ENCODE measurements at regions not wholly inside any gene's neighbourhood (a gene's known extent, or its start where the extent isn't known, plus 50 kb on each side); places are given as distances from the start of the nearest gene placed in this dataset.
"Not testable (repeated sequence)": the region's sequence is repeated elsewhere in the genome, so short reads cannot be mapped to it uniquely, and the experiment has no call there.

DNA sequence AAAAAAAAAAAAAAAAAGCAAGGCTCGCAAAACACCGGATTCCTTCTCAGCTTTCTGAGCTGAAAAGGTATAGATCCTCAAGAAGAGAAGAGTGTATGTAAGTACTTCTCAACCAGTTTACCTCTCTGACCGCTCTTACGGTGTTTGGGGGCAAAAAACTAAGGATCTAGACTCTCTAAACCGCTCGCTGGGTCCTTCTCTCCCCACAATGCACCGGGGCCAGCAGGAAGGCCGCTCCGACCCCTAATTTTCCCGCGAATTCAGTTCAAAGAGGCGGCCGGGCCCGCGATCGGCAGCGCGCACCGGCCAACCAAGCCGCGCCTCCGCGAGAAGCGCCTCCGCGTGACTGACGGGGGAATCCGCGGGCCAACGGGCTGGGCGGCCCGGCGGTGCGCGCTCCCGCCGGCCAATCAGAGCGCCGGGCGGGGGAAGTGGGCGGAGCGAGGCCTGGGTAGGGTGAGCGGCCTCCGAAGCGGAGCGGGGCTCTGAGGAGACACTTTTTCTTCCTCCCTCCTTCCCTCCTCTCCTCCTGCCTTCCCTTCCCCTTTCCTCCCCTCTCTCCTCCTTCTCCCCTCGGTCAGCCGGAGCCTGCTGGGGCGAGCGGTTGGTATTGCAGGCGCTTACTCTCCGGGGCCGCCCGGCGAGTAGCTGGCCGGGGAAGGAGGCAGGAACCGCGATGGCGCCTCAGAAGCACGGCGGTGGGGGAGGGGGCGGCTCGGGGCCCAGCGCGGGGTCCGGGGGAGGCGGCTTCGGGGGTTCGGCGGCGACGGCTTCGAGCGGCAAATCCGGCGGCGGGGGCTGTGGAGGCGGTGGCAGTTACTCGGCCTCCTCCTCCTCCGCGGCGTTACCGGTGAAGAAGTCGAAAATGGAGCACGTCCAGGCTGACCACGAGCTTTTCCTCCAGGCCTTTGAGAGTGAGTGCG lies 93.0 kb downstream of the CRLF3 start:
- peak; percentile 48 for DNase-seq

GRCh38 chr17:30730837-30731209 lies 93.7 kb downstream of the CRLF3 start:
- DNase-seq: not testable (repeated sequence)

- not testable (repeated sequence) for DNase-seq
These were observed 94.2 kb downstream of the CRLF3 start for GRCh38 chr17:30730171-30730836.

GRCh38 chr17:30729471-30730170 lies 94.9 kb downstream of the CRLF3 start:
- DNase-seq: not testable (repeated sequence)

- not testable (repeated sequence) for DNase-seq
These were observed 97.0 kb downstream of the CRLF3 start for GRCh38 chr17:30727517-30727916.

DNA sequence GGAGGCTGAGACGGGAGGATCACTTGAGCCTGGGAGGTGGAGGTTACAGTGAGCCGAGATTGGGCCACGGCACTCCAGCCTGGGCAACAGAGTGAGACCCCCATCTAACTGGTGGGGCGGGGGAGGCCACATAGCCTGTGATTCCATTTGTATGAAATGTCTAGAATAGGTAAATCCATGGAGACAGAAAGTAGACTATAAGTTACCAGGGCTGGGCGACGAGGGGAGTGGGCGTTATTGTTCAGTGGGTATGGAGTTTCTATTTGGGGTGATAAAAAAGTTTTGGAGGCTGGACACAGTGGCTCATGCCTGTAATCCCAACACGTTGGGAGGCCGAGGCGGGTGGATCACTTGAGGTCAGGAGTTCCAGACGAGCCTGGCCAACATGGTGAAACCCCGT lies 97.8 kb downstream of the CRLF3 start:
- DNase-seq: not testable (repeated sequence)

GRCh38 chr17:30726310-30726709 lies 98.2 kb downstream of the CRLF3 start:
- DNase-seq: not testable (repeated sequence)

GRCh38 chr17:30724034-30724650 lies 100.3 kb downstream of the CRLF3 start:
- DNase-seq: not testable (repeated sequence)

DNA sequence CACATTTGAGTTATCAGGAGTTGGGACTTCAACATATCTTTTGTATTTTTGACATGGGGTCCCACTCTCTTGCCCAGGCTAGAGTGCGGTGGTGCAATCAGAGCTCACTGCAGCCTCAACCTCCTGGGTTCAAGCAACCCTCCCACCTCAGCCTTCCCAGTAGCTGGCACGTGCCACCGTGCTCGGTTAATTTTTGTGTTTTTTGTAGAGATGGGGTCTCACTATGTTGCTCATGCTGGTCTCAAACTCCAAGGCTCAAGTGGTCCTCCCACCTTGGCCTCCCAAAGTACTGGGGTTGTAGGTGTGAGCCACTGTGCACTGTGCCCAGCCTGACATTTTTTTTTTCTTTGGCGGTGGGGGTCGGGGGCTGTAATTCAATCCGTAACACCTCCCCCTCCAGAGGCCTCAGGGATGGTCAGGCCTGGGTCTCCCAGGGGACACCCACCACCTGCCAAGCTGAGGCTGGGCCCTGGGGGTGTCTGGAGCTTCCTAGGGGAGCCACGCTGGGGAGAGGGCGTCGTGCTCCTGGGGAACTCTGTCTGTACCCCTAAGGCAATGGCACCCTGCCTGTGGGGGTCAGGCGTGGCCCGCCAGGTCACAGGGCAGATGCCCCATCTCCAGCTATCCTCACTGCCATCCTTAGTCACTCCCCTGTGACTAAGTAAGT lies 102.2 kb downstream of the CRLF3 start:
- DNase-seq: not testable (repeated sequence)

DNA sequence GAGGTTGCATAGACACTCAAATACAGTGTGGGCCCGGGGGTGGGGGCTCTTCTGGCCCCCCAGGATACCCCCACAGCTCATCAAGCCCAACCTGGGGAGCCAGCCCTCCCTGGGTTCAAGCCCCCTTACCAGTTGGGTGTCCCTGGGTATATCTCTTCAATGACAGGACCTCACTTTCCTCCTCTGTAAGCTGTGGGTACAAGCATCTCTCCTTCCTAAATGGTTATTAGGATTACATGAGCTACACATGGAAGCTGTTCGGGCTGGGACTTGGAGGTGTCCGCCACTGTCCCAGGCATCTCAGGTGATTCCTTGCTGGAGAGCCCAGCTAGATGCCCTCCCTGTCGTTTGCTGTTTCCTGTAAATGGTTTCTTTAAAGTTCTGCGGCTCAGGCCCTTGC lies 103.5 kb downstream of the CRLF3 start:
- DNase-seq: not testable (repeated sequence)

DNA sequence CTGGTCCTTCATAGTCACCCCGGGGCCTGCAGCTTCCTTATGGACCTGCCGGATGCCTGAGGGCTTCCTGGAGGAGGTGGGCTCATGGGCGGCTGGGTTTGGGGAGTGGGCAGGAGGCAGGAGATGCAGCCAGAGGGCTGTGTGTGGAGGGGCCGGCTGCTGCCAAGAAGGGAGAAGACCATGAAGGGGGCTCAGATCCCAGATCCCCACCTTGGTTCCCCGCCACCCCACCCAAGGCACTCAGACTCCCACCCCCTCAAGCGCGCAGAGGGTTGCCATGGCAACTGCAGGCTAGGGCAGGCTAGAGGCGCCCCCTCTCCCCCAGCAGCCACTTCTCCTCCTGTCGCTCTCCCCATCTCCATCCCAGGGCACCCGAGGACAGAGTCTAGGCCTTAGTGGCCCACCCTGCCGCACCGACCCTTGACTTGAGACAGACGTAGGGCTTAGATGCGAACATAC lies 104.5 kb downstream of the CRLF3 start:
- DNase-seq: no peak

DNA sequence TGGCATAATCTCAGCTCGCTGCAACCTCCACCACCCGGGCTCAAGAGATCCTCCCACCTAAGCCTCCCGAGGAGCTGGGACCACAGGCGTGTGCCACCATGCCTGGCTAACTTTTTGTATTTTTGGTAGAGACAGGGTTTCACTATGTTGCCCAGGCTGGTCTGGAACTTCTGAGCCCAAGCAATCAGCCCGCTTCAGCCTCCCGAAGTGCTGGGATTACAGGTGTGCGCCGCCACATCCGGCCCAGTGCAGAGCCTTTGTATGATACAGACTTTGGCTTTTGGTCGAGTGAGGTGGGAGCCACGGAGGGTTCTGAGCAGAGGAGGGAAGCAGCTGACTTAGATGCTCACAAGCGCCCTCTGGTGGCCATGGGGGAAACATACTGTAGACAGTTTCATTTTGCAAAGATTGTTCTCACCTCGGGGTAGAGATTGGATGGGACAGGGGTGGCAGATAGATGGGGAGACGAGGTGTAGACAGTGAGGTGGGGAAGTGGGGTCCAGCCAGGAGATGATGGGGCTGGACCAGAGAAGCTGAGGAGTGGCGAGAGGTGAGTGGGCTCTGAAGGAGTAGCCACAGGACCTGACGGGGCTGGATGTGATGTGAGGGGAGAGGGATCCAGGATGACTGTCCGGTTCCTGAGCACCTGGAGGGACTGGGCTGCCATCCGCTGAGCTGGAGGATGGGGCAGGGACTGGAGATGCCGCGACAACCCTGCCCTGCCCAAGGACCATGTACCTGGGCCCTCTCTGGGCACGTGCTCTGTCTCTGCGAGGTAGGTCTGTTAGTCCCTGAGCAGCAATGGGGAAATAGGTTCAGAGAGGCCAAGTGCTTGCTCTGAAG lies 105.1 kb downstream of the CRLF3 start:
- DNase-seq: peak; percentile 67

DNA sequence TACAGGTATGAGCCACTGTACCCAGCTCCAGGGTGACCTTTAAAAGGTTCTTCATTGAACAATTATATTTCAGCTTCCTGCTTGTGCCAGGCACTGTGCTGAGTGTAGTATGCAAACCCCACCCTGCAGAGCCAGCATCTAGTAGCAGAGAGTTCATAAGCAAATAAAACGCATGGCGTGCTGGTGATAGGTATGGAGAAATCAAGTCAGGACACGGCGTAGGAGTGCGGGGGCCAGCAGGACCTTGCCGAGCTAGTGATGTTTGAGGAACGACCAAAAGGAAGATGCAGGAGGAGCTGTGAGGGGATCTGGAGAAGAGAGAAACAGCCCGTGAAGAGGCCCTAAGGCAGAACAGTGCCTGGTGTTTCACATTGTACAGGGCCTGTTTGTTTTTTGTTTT lies 105.8 kb downstream of the CRLF3 start:
- not testable (repeated sequence) for DNase-seq

DNA sequence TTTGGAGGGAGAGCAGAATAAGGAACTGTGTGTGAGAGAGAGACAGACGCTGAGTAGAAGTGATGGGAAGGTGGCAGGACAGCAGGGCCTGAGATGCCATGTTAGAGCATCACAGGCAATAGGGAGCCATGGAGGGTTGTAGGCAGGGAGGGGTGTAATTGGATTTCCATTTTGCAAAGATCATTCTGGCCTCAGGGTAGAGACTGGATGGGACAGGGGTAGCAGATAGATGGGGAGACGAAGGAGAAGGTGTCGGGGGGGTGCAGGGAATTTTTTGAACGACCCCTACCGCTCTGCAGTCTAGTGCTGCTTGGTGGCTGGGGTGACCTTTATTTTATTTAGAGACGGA lies 106.4 kb downstream of the CRLF3 start:
- not testable (repeated sequence) for DNase-seq

DNA sequence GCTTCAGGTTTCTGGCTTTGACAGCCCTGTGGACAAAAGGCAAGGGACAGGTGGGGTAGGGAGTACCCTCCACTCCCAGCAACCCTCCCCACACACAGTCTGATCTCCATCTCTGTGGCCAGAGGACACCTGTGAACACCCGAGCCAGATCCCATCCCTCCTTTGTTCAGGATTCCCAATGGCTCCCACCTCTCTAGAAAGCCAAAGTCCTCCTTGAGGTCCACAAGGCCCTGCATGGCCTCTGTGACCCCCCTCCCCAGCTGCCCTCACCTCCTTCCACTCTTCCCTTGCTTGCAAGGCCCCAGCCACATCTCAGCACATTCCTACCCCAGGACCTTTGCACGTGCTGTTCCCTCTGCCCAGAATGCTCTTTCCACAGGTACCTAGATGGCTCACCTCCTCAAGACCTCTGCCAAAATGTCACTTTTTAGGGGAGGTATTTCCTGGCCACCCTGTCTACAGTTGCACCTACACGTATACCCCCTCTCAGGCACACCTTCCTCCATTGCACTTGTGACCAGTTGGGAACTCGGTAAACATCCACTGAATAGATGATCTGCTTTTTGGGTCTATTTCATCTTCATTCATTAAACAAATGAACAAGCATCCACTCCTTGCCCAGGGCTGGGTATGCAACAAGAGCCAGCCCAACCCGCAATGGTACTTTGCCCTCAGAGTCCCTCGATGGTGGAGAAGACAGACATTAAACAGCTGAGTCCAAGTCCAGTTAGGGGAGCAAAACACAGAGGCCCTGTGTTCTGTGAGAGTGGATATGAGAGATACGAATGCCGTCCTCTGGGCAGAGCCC lies 107.0 kb downstream of the CRLF3 start:
- DNase-seq: no peak

DNA sequence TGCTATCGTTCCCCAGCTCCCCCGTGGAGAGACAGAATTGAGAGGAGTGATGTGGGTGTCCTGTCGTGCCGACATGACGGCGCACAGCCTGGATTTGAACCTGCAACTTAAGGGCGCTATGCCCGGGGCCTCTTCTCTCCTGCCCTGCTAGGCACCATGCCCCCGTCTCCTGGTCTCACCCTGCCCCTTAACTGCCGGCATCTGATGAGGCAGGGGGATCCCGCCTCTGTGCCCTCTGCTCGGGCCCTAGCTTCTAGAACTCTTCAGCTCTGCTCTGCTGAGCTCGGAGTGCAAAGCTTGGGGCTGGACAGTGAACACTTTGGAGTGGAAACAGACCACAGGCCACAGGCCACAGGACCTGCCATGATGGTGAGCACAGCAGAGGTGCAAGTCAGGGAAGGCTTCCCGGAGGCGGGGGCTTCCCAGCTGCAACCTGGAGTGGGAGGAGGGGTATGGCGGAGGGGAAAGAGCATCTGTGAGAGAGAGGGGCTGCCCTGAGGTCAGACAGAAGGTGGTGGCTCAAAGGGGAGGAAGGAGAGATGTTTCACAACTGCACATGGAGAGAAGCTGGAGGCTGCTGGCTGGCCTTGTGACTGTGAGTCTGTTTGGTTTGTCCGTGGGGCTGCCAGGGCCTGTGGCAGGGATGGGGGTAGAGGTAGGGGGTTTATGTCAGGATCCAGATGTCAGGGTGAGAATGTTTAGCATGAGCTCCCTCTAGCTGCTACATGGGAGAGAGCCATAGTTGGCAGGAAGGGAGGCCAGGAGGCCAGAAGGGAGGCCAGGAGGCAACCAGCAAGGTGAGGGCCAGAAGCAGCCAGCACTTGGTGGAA lies 107.8 kb downstream of the CRLF3 start:
- no peak for DNase-seq

GRCh38 chr17:30714825-30715622 lies 109.5 kb downstream of the CRLF3 start:
- peak; percentile 59 for DNase-seq

DNA sequence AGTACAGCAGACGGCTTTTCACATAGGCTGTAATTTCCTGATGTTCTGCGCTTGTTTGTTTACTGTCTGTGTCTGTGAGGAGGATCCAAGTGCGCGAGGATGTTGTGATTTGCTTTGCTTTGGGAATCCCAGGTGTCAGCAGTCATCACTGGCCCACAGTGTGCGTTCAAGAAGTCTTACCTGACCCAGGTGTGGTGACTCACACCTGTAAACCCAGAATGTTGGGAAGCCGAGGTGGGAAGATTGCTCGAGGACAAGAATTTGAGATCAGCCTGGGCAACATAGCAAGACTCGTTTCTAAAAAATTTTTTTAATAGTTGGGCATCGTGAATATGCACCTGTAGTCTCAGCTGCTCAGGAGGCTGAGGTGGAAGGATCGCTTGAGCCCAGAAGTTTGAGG lies 110.7 kb downstream of the CRLF3 start:
- not testable (repeated sequence) for DNase-seq

DNA sequence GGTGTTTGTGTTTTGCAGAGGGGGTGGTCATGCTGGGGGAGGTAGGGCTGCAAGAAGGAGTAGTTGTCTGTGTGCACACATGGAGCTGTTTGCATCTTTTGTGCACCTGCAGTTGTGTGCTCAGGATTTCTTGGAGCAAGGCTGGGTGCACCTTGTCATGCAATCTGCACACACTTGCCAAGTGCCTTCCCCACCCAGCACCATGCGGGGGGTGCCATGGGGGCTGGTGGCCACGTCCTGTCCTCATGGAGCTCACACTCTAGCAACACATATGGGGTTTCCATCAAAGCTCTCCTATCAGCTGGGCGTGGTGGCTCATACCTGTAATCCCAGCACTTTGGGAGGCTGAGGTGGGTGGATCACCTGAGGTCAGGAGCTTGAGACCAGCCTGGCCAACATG lies 111.6 kb downstream of the CRLF3 start:
- DNase-seq: not testable (repeated sequence)

Measured in CD4-positive, alpha-beta T cell treated with Interleukin-15 for 1 hour (primary cell).